HEK293 (cell line): ENCODE measurements at regions not wholly inside any gene's neighbourhood (a gene's known extent, or its start where the extent isn't known, plus 50 kb on each side); places are given as distances from the start of the nearest gene placed in this dataset.

ENCODE experiments used
- CTCF ChIA-PET: fragments of 350-600 bp; formaldehyde crosslinking; extraction: SDS; loops from one replicate; lab custom pipeline; 2021; ENCODE audit warnings: antibody characterized with exemption; lab: Yijun Ruan, JAX
- POLR2A ChIA-PET: fragments of 300-600 bp; formaldehyde crosslinking; extraction: SDS; loops from one replicate; lab custom pipeline; 2020; ENCODE audit warnings: antibody characterized with exemption, inconsistent platforms; lab: Yijun Ruan, JAX
- H3K27ac ChIP-seq: fragments of 200-500 bp; sonication (Bioruptor generic); 2 replicates; pipeline ENCODE4 v1.5.1; 2014; ENCODE audit warnings: low read depth, low read length, control low read depth, inconsistent platforms; ENCODE audit errors: extremely low read depth
- H3K36me3 ChIP-seq, 2 experiments: fragments of 200-500 bp in 1 of 2; sonication (Bioruptor generic) in 1 of 2; 1 replicate in 1 of 2; 2 replicates in 1 of 2; pipeline ENCODE4 v1.5.1; 2014 to 2017; ENCODE audit warnings: inconsistent platforms in 2 of 2, low read length in 2 of 2; ENCODE audit not compliant: control insufficient read depth in 2 of 2, insufficient read depth in 1 of 2
- H3K4me1 ChIP-seq: fragments of 200-500 bp; sonication (Bioruptor generic); 2 replicates; pipeline ENCODE4 v1.5.1; 2014; ENCODE audit warnings: mild to moderate bottlenecking, low read length, inconsistent platforms; ENCODE audit not compliant: control insufficient read depth, insufficient read depth
- H3K4me3 ChIP-seq: 2 replicates; pipeline ENCODE4 v1.5.1; 2011; ENCODE audit warnings: low read depth, mild to moderate bottlenecking, control low read depth, low read length, moderate library complexity
- H3K9me3 ChIP-seq: fragments of 200-500 bp; sonication (Bioruptor generic); 2 replicates; pipeline ENCODE4 v1.5.1; 2014; ENCODE audit warnings: low read depth, low read length, inconsistent platforms; ENCODE audit not compliant: control insufficient read depth, insufficient read depth
- SETDB1 ChIP-seq: IDR thresholded peaks from one replicate; pipeline ENCODE4 v1.6.1; 2017; ENCODE audit warnings: mild to moderate bottlenecking, low read length, moderate library complexity, mixed read lengths; ENCODE audit not compliant: insufficient read length
- SP2 ChIP-seq: fragments of 450-650 bp; formaldehyde crosslinking; IDR thresholded peaks from 2 replicates; pipeline ENCODE4 v1.5.1; 2016; ENCODE audit warnings: missing biosample characterization, missing genetic modification characterization
- TCF7L2 ChIP-seq: IDR thresholded peaks from 2 replicates; pipeline ENCODE4 v1.6.1; 2011; ENCODE audit warnings: low read depth, mild to moderate bottlenecking, inconsistent platforms, low read length, moderate library complexity, borderline replicate concordance
- ZIC2 ChIP-seq: fragments of 450-650 bp; formaldehyde crosslinking; IDR thresholded peaks from 2 replicates; pipeline ENCODE4 v1.5.1; 2016; ENCODE audit warnings: missing biosample characterization, missing genetic modification characterization
- ZNF132 ChIP-seq: fragments of 450-650 bp; formaldehyde crosslinking; IDR thresholded peaks from 2 replicates; pipeline ENCODE4 v1.5.1; 2017; ENCODE audit warnings: missing biosample characterization, missing genetic modification characterization, borderline replicate concordance
- ZNF155 ChIP-seq: fragments of 450-650 bp; formaldehyde crosslinking; IDR thresholded peaks from 2 replicates; pipeline ENCODE4 v1.5.1; 2016; ENCODE audit warnings: missing biosample characterization, missing genetic modification characterization
- ZNF16 ChIP-seq: fragments of 450-650 bp; formaldehyde crosslinking; IDR thresholded peaks from 2 replicates; pipeline ENCODE4 v1.5.1; 2016; ENCODE audit warnings: low read depth, missing biosample characterization, missing genetic modification characterization
- ZNF274 ChIP-seq, 2 experiments: fragments of 200-500 bp in 1 of 2; fragments of 450-650 bp in 1 of 2; sonication (Bioruptor generic) in 1 of 2; formaldehyde crosslinking in 1 of 2; IDR thresholded peaks; 2 replicates each; pipeline versions ENCODE4 v1.5.1 to v1.6.1; 2014 to 2016; ENCODE audit warnings: borderline replicate concordance in 1 of 2, inconsistent platforms in 1 of 2, low read length in 1 of 2, missing biosample characterization in 1 of 2, missing genetic modification characterization in 1 of 2
- ZNF302 ChIP-seq: fragments of 450-650 bp; formaldehyde crosslinking; IDR thresholded peaks from 2 replicates; pipeline ENCODE4 v1.5.1; 2016; ENCODE audit warnings: missing biosample characterization, missing genetic modification characterization, low read depth
- ZNF341 ChIP-seq: fragments of 450-650 bp; formaldehyde crosslinking; IDR thresholded peaks from 2 replicates; pipeline ENCODE4; 2016; ENCODE audit warnings: low read depth, missing biosample characterization, missing genetic modification characterization
- ZNF350 ChIP-seq: fragments of 450-650 bp; formaldehyde crosslinking; IDR thresholded peaks from 2 replicates; pipeline ENCODE4 v1.5.0; 2017; ENCODE audit warnings: missing biosample characterization, mild to moderate bottlenecking, missing genetic modification characterization
- ZNF366 ChIP-seq: fragments of 450-650 bp; formaldehyde crosslinking; conservative IDR thresholded peaks from 2 replicates; pipeline ENCODE4 v1.5.1; 2016; ENCODE audit warnings: missing biosample characterization, missing genetic modification characterization
- ZNF423 ChIP-seq: fragments of 450-650 bp; formaldehyde crosslinking; IDR thresholded peaks from 2 replicates; pipeline ENCODE4 v1.5.1; 2016; ENCODE audit warnings: missing biosample characterization, missing genetic modification characterization
- ZNF48 ChIP-seq: fragments of 450-650 bp; formaldehyde crosslinking; IDR thresholded peaks from 2 replicates; pipeline ENCODE4 v1.5.1; 2016; ENCODE audit warnings: missing biosample characterization, missing genetic modification characterization
- ZNF571 ChIP-seq: fragments of 450-650 bp; formaldehyde crosslinking; IDR thresholded peaks from 2 replicates; pipeline ENCODE4 v1.5.0; 2017; ENCODE audit warnings: missing biosample characterization, missing genetic modification characterization
- ZNF621 ChIP-seq: fragments of 450-650 bp; formaldehyde crosslinking; IDR thresholded peaks from 2 replicates; pipeline ENCODE4 v1.5.1; 2017; ENCODE audit warnings: missing biosample characterization, missing genetic modification characterization
- ZXDB ChIP-seq: fragments of 450-650 bp; formaldehyde crosslinking; IDR thresholded peaks from 2 replicates; pipeline ENCODE4 v1.5.1; 2016; ENCODE audit warnings: missing biosample characterization, missing genetic modification characterization
- TF ChIP-seq, protein P1 (sequence below): fragments of 450-650 bp; formaldehyde crosslinking; IDR thresholded peaks from 2 replicates; pipeline ENCODE4 v1.5.1; 2016; ENCODE audit warnings: missing biosample characterization, missing genetic modification characterization
- TF ChIP-seq, protein P2 (sequence below): fragments of 450-650 bp; formaldehyde crosslinking; optimal IDR thresholded peaks from 2 replicates; pipeline ENCODE3; 2016; ENCODE audit warnings: missing biosample characterization, mild to moderate bottlenecking, missing genetic modification characterization
- TF ChIP-seq, protein P3 (sequence below): fragments of 450-650 bp; formaldehyde crosslinking; IDR thresholded peaks from 2 replicates; pipeline ENCODE4 v1.5.1; 2016; ENCODE audit warnings: missing biosample characterization, missing genetic modification characterization
- TF ChIP-seq, protein P4 (sequence below): fragments of 450-650 bp; formaldehyde crosslinking; IDR thresholded peaks from 2 replicates; pipeline ENCODE4 v1.5.1; 2016; ENCODE audit warnings: missing biosample characterization, missing genetic modification characterization
- TF ChIP-seq, protein P5 (sequence below): fragments of 450-650 bp; formaldehyde crosslinking; IDR thresholded peaks from 2 replicates; pipeline ENCODE4; 2016; ENCODE audit warnings: missing biosample characterization, missing genetic modification characterization
- TF ChIP-seq, protein P6 (sequence below): fragments of 450-650 bp; formaldehyde crosslinking; IDR thresholded peaks from 2 replicates; pipeline ENCODE4 v1.5.1; 2017; ENCODE audit warnings: missing biosample characterization, missing genetic modification characterization

DNA sequence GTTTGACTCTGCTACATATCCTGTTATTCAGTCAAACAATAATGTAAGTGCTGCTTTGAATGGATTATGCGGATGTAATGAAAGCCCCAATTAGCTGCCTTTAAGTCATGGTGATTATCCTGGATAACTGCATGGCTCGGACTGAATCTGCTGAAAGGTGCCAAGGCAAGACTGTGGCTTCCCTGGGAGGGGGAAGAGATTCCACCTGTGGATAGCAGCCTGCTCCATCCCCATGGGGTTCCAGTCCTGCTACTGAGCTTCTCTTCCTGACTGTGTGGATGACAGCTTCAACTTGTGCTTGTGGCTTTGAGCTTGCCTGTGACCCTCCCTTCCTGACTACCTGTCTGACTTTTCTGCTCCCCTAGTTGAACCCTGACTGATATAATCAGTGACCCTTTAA, 540.0 kb upstream of the GYPC start:
- no peaks in the 10 kb centered on the region for H3K36me3 ChIP-seq
- CTCF ChIA-PET, result no interaction called here
- TF ChIP-seq, protein P1, sequence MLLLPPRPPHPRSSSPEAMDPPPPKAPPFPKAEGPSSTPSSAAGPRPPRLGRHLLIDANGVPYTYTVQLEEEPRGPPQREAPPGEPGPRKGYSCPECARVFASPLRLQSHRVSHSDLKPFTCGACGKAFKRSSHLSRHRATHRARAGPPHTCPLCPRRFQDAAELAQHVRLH (tag by site-specific recombination), result no peak
- TF ChIP-seq, protein P2, sequence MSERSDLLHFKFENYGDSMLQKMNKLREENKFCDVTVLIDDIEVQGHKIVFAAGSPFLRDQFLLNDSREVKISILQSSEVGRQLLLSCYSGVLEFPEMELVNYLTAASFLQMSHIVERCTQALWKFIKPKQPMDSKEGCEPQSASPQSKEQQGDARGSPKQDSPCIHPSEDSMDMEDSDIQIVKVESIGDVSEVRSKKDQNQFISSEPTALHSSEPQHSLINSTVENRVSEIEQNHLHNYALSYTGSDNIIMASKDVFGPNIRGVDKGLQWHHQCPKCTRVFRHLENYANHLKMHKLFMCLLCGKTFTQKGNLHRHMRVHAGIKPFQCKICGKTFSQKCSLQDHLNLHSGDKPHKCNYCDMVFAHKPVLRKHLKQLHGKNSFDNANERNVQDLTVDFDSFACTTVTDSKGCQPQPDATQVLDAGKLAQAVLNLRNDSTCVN (tag by site-specific recombination), result no peak
- no peak for TF ChIP-seq ZNF155 (tag by site-specific recombination)
- no peak for TF ChIP-seq TCF7L2
- TF ChIP-seq ZXDB (tag by site-specific recombination), result no peak
- TF ChIP-seq ZNF48, result no peak
- TF ChIP-seq, protein P3, sequence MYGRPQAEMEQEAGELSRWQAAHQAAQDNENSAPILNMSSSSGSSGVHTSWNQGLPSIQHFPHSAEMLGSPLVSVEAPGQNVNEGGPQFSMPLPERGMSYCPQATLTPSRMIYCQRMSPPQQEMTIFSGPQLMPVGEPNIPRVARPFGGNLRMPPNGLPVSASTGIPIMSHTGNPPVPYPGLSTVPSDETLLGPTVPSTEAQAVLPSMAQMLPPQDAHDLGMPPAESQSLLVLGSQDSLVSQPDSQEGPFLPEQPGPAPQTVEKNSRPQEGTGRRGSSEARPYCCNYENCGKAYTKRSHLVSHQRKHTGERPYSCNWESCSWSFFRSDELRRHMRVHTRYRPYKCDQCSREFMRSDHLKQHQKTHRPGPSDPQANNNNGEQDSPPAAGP, result no peak
- no peak for TF ChIP-seq ZIC2 (tag by site-specific recombination)
- TF ChIP-seq ZNF341 (tag by site-specific recombination), result no peak
- TF ChIP-seq ZNF16 (tag by site-specific recombination), result no peak
- no peak for TF ChIP-seq ZNF571 (tag by site-specific recombination)
- H3K4me1 ChIP-seq, result no peaks in the 10 kb centered on the region
- no peaks in the 10 kb centered on the region for H3K9me3 ChIP-seq
- H3K27ac ChIP-seq, result no peak overlapping the region
- no peak overlapping the region for H3K4me3 ChIP-seq
- POLR2A ChIA-PET, result no interaction called here

DNA sequence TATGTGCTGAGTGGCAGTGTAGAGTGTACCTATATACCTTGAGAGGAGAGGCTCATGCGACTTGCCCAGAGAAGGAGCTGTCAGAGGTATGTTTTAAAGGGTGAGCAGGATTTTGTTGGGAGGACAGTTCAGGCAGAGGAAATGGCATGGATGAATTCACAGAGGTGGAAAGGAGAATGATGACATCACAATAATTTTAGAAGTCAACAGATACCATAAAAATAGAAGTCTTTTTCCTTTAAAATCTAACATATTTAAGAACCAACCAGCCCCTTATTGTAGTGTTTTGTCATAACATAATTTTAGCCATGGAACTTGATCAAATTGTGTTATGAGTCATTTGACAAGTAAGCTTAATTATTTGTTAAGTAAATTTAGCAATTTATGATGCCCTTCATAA, 538.1 kb upstream of the GYPC start:
- no peaks in the 10 kb centered on the region for H3K9me3 ChIP-seq
- H3K27ac ChIP-seq, result no peak overlapping the region
- ChIA-PET POLR2A (no interaction called here), CTCF (interaction anchor here (0.6 kb wide), 1 partner anchor 101 kb away, joined by 5 read pairs; no protein-coding TSS in a partner anchor)
- TF ChIP-seq ZNF350 (tag by site-specific recombination), result no peak
- no peak for TF ChIP-seq ZNF423
- TF ChIP-seq ZNF366 (tag by site-specific recombination), result no peak
- no peak overlapping the region for H3K4me3 ChIP-seq
- H3K36me3 ChIP-seq, result no peaks in the 10 kb centered on the region
- H3K4me1 ChIP-seq, result no peaks in the 10 kb centered on the region

DNA sequence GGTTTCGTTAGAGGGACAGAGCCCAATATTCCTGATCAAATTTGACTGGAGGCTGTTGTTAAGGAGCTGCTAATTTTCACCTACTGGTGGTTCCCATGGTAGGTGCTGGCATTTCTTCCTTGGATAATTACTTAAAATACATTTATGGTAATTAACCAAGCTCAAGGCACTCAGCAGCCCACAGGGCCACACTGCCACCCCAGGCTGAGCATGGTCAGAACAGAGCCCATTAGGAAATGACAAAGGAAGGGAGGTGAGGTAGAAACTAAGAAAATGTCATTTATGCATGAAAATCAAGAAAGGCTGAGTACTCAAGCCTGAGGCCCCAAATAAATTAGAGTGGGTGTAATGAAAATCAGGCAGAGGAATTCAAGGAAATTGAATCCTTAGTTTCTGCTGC, 510.2 kb upstream of the GYPC start:
- no peaks in the 10 kb centered on the region for H3K9me3 ChIP-seq
- ChIA-PET POLR2A (no interaction called here), CTCF (interaction anchor here (0.6 kb wide), 1 partner anchor 141 kb away, joined by 3 read pairs; no protein-coding TSS in a partner anchor)
- H3K27ac ChIP-seq, result no peak overlapping the region
- no peak overlapping the region for H3K4me3 ChIP-seq
- H3K4me1 ChIP-seq, result no peaks in the 10 kb centered on the region
- no peaks in the 10 kb centered on the region for H3K36me3 ChIP-seq
- TF ChIP-seq ZNF621 (tag by site-specific recombination) (no peak), ZNF132 (no peak), ZNF274 (IDR thresholded peaks at IDR 0.05; ENCODE audit: low read length) (no peak), ZNF274 (tag by site-specific recombination; IDR thresholded peaks at IDR 0.05; ENCODE audit: borderline replicate concordance) (no peak), SP2 (no peak), SETDB1 (no peak), ZNF302 (tag by site-specific recombination) (no peak)
- TF ChIP-seq, protein P4, sequence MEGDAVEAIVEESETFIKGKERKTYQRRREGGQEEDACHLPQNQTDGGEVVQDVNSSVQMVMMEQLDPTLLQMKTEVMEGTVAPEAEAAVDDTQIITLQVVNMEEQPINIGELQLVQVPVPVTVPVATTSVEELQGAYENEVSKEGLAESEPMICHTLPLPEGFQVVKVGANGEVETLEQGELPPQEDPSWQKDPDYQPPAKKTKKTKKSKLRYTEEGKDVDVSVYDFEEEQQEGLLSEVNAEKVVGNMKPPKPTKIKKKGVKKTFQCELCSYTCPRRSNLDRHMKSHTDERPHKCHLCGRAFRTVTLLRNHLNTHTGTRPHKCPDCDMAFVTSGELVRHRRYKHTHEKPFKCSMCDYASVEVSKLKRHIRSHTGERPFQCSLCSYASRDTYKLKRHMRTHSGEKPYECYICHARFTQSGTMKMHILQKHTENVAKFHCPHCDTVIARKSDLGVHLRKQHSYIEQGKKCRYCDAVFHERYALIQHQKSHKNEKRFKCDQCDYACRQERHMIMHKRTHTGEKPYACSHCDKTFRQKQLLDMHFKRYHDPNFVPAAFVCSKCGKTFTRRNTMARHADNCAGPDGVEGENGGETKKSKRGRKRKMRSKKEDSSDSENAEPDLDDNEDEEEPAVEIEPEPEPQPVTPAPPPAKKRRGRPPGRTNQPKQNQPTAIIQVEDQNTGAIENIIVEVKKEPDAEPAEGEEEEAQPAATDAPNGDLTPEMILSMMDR, result no peak
- TF ChIP-seq, protein P5, sequence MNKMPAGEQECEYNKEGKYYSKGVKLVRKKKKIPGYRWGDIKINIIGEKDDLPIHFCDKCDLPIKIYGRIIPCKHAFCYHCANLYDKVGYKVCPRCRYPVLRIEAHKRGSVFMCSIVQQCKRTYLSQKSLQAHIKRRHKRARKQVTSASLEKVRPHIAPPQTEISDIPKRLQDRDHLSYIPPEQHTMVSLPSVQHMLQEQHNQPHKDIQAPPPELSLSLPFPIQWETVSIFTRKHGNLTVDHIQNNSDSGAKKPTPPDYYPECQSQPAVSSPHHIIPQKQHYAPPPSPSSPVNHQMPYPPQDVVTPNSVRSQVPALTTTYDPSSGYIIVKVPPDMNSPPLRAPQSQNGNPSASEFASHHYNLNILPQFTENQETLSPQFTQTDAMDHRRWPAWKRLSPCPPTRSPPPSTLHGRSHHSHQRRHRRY, result no peak
- TF ChIP-seq, protein P1 (tag by site-specific recombination), result no peak
- TF ChIP-seq, protein P6, sequence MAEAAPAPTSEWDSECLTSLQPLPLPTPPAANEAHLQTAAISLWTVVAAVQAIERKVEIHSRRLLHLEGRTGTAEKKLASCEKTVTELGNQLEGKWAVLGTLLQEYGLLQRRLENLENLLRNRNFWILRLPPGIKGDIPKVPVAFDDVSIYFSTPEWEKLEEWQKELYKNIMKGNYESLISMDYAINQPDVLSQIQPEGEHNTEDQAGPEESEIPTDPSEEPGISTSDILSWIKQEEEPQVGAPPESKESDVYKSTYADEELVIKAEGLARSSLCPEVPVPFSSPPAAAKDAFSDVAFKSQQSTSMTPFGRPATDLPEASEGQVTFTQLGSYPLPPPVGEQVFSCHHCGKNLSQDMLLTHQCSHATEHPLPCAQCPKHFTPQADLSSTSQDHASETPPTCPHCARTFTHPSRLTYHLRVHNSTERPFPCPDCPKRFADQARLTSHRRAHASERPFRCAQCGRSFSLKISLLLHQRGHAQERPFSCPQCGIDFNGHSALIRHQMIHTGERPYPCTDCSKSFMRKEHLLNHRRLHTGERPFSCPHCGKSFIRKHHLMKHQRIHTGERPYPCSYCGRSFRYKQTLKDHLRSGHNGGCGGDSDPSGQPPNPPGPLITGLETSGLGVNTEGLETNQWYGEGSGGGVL, result no peak
